Heart left ventricle (tissue), 16 donors: ENCODE measurements at regions not wholly inside any gene's neighbourhood (a gene's known extent, or its start where the extent isn't known, plus 50 kb on each side); places are given as distances from the start of the nearest gene placed in this dataset.

ENCODE experiments used
- ATAC-seq, 4 donors: fragments of 200-7000 bp; cut with Tn5 transposase; one replicate each; pipeline ENCODE4 v1.9.1; 2020 to 2022; ENCODE audit warnings: moderate library complexity in 4 of 4, mild to moderate bottlenecking in 3 of 4, moderate number of reproducible peaks in 1 of 4
- DNase-seq, 5 donors: peaks; one replicate each; pipeline ENCODE4 v3.0.0-alpha.2; 2020
- H3K27ac ChIP-seq, 12 donors: fragments of 200-600 bp; sonication (generic) in 4 of 12; one replicate each; pipeline versions ENCODE4 v1.5.0 to v1.8.0; 2016 to 2022; ENCODE audit warnings: mild to moderate bottlenecking in 2 of 12
- H3K27me3 ChIP-seq, 9 donors: fragments of 200-600 bp; sonication (generic) in 2 of 9; one replicate each; pipeline versions ENCODE4 v1.5.1 to v1.8.0; 2016 to 2022; ENCODE audit warnings: mild to moderate bottlenecking in 3 of 9
- H3K36me3 ChIP-seq, 9 donors: fragments of 200-600 bp; sonication (generic) in 2 of 9; one replicate each; pipeline versions ENCODE4 v1.5.0 to v1.8.0; 2018 to 2022; ENCODE audit warnings: mild to moderate bottlenecking in 2 of 9
- H3K4me1 ChIP-seq, 12 donors: fragments of 200-600 bp; sonication (generic) in 4 of 12; one replicate each; pipeline versions ENCODE4 v1.5.0 to v1.8.0; 2016 to 2022; ENCODE audit warnings: mild to moderate bottlenecking in 3 of 12
- H3K4me3 ChIP-seq, 12 donors: fragments of 200-600 bp; sonication (generic) in 4 of 12; one replicate each; pipeline versions ENCODE4 v1.5.0 to v1.8.0; 2017 to 2022; ENCODE audit warnings: mild to moderate bottlenecking in 9 of 12, moderate library complexity in 4 of 12
- H3K9me3 ChIP-seq, 12 donors: fragments of 200-600 bp; sonication (generic) in 4 of 12; one replicate each; pipeline versions ENCODE4 v1.5.0 to v1.8.0; 2016 to 2022; ENCODE audit warnings: mild to moderate bottlenecking in 1 of 12
- POLR2A ChIP-seq, 2 donors: fragments of 450-650 bp; IDR thresholded peaks; one replicate each; pipeline ENCODE4 v1.6.1; 2017; ENCODE audit warnings: antibody characterized with exemption in 2 of 2, mild to moderate bottlenecking in 2 of 2, moderate library complexity in 2 of 2
- WGBS, 4 donors: extraction: QIAGEN DNeasy Blood & Tissue Kit in 2 of 4; methylation state at CpG; one replicate each; pipeline versions ENCODE4 v1.1.5 to v1.1.7; 2013 to 2018; 5-methylcytosine and 5-hydroxymethylcytosine counted together
- intact Hi-C, 10 donors: fragments of 100-400 bp; cut with DNase I; formaldehyde crosslinking; loops; one replicate each; pipeline versions ENCODE4 v1.11.1 to v1.14.2; 2022
- TF ChIP-seq, protein P1 (sequence below), 12 donors: fragments of 200-600 bp; sonication (generic) in 4 of 12; IDR thresholded peaks; one replicate each; pipeline versions ENCODE4 v1.5.0 to v1.8.0; 2018 to 2022; ENCODE audit warnings: antibody characterized with exemption in 12 of 12, mild to moderate bottlenecking in 5 of 12
- donor health status: ischemic (EF 13 %, LVEDD 7.1; RV severe dilation, severe dysfunction).
- donor health status: healthy with polysubstance abuse.
- donor health status: DM: no; HTN: yes; CAD: no.
- donor health status: DM: no; HTN: no; CAD: no.
- donor health status: ischemic (EF 25% LVEDD 6.9; RV normal size, moderate dysfunction).
- donor health status: ischemic (EF 25% LVEDD 5.7; RV mildly dilated, moderate dysfunction).
- donor health status: healthy.
- donor health status: DM: yes; HTN: yes; CAD: no.
- donor health status: ischemic (EF 35%, LVEDD 5.7; RV mildly dilated, moderate dysfunction).
- donor health status: nonischemic (EF 11% LVEDD 7.7; RV severe dilation, severe dysfunction).
- donor health status: DM: yes; HTN: yes; CAD: no.
- donor health status: PGD.
- donor health status: ischemic (EF 29% LVEDD 5.4; RV normal size, mild dysfunction).
- donor health status: nonischemic (EF 23%, LVEDD 6.1; RV moderate dilation, normal function).

DNA sequence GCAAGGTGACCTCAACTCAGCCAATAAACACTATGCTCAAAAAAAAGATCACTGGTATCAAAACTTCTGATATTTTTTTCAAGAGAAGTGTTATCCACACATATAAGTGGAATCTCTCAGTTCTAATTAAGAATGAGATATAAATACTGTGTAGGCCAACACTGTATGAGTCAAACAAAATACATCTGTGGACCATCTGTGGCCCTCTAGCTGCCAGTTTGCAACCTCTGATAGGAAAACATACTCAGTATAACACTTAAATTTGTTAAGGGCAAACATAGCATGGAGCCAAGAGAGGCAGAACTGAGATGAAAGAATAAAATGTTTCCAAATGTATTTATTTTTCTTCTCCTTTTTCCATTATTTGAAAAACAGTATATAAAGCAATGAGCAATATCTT, 377.3 kb downstream of the ARAP2 start:
- Histone ChIP-seq H3K36me3 (no peaks in the 10 kb centered on the region), H3K27ac (no peak overlapping the region), H3K4me1 (no peaks in the 10 kb centered on the region), H3K27me3 (no peaks in the 10 kb centered on the region), H3K9me3 (peaks cover 0 to 9% (median 0%) of the 10 kb centered on the region in 12 donors), H3K4me3 (no peak overlapping the region)
- no peak for DNase-seq
- no peak for TF ChIP-seq POLR2A (IDR thresholded peaks at IDR 0.05)
- TF ChIP-seq, protein P1, sequence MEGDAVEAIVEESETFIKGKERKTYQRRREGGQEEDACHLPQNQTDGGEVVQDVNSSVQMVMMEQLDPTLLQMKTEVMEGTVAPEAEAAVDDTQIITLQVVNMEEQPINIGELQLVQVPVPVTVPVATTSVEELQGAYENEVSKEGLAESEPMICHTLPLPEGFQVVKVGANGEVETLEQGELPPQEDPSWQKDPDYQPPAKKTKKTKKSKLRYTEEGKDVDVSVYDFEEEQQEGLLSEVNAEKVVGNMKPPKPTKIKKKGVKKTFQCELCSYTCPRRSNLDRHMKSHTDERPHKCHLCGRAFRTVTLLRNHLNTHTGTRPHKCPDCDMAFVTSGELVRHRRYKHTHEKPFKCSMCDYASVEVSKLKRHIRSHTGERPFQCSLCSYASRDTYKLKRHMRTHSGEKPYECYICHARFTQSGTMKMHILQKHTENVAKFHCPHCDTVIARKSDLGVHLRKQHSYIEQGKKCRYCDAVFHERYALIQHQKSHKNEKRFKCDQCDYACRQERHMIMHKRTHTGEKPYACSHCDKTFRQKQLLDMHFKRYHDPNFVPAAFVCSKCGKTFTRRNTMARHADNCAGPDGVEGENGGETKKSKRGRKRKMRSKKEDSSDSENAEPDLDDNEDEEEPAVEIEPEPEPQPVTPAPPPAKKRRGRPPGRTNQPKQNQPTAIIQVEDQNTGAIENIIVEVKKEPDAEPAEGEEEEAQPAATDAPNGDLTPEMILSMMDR (IDR thresholded peaks at IDR 0.05): no peak
- intact Hi-C loops: no loop called here
- ATAC-seq: no peak

DNA sequence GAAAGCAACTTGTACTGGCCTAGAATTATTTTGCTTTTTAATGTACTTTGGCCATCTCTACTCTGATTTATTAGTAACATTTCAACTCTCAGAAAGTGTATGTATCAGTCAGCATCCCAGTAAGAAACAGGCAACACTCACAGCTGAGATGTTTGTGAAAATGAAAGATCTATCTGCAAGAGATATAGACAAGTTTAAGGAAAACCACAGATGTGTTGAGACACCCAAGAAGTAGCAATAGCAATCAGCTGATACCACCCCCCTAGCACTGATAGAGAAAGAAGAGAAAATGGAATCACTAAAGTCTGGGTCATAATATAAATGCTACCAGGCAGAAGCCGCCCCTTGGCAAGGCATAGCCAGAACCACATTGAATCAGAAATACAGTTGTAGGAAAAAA, 372.0 kb downstream of the ARAP2 start:
- H3K9me3 ChIP-seq: no peaks in the 10 kb centered on the region
- no peak overlapping the region for H3K4me3 ChIP-seq
- intact Hi-C loops: no loop called here
- no peaks in the 10 kb centered on the region for H3K27me3 ChIP-seq
- H3K27ac ChIP-seq: no peak overlapping the region
- TF ChIP-seq POLR2A (IDR thresholded peaks at IDR 0.05): no peak
- TF ChIP-seq, protein P1 (IDR thresholded peaks at IDR 0.05): no peak
- H3K36me3 ChIP-seq: no peaks in the 10 kb centered on the region
- no peaks in the 10 kb centered on the region for H3K4me1 ChIP-seq
- no peak for DNase-seq
- no peak for ATAC-seq
- WGBS, 4 donors: 87 to 90% (median 87%) methylated on average over 1 of the region's 1 CpG

DNA sequence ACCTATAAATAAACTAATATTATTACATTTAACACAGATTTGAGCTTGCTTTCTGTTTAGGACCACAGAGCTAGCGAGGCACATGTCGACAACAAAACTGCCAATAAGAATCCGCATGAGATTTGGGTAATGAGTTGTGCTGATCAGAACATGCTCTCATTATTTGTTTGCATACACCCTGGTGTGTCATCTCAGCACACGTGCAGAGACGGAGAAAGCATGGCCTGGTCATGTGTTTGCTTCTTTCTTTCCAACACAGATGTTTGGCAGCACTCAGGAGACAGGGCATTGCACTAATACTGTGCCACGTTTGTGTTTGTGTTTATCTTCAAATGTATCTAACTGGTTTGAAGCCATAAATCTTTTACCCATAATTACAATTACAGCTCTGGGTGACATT, 364.8 kb downstream of the ARAP2 start:
- DNase-seq: no peak
- H3K27me3 ChIP-seq: no peaks in the 10 kb centered on the region
- H3K9me3 ChIP-seq: peaks cover 0 to 4% (median 0%) of the 10 kb centered on the region in 12 donors
- ATAC-seq: no peak
- H3K4me1 ChIP-seq: no peaks in the 10 kb centered on the region
- intact Hi-C loops: no loop called here
- H3K36me3 ChIP-seq: no peaks in the 10 kb centered on the region
- TF ChIP-seq, protein P1 (IDR thresholded peaks at IDR 0.05): no peak
- TF ChIP-seq POLR2A (IDR thresholded peaks at IDR 0.05): no peak
- 71 to 83% (median 79%) methylated on average over 6 of the region's 6 CpGs for WGBS, 4 donors
- no peak overlapping the region for H3K4me3 ChIP-seq
- no peak overlapping the region for H3K27ac ChIP-seq

DNA sequence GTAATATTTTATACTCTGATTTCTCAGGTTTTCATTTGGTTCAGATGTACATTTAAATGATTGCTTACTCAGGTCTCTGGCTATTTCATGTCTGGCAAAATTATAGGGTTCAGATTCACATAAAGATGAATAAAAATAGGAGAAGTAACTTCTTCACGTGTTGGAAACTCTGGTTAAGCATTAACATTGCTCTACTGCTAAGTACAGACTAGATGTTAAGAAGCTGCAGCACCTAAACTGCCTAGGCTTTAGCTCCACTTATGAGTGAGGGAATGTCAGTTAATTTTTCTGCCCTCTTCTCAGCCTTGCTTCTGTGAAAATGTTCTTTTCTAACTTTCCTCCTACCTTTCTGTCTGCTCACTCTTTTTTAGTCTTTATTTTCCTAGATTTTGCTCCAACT, 361.2 kb downstream of the ARAP2 start:
- WGBS, 4 donors: 35 to 47% (median 40%) methylated on average over 1 of the region's 1 CpG
- no peak overlapping the region for H3K27ac ChIP-seq
- ATAC-seq (no peak), DNase-seq (no peak)
- intact Hi-C loops: no loop called here
- H3K4me1 ChIP-seq: no peaks in the 10 kb centered on the region
- no peaks in the 10 kb centered on the region for H3K36me3 ChIP-seq
- TF ChIP-seq POLR2A (IDR thresholded peaks at IDR 0.05): no peak
- TF ChIP-seq, protein P1 (IDR thresholded peaks at IDR 0.05): no peak
- H3K9me3 ChIP-seq: peaks cover 0 to 2% (median 0%) of the 10 kb centered on the region in 12 donors
- no peak overlapping the region for H3K4me3 ChIP-seq
- H3K27me3 ChIP-seq: no peaks in the 10 kb centered on the region
